GM12892 (cell line): ENCODE measurements at regions not wholly inside any gene's neighbourhood (a gene's known extent, or its start where the extent isn't known, plus 50 kb on each side); places are given as distances from the start of the nearest gene placed in this dataset.

Experiments
- DNase-seq: peaks from one replicate; pipeline ENCODE4 v3.0.0; 2011; ENCODE audit not compliant: insufficient read length
- FAIRE-seq: peaks from 2 replicates; lab custom pipeline; 2011; peaks lifted over from hg19 to GRCh38; lab: Jason Lieb, UNC
- POLR2A ChIP-seq: IDR thresholded peaks from 2 replicates; pipeline ENCODE4 v1.6.1; 2011; ENCODE audit warnings: low read depth, low read length, control low read depth
- POLR2AphosphoS5 ChIP-seq: IDR thresholded peaks from 2 replicates; pipeline ENCODE4 v1.6.1; 2011; ENCODE audit warnings: low read depth, low read length, control low read depth
- TAF1 ChIP-seq: IDR thresholded peaks from 2 replicates; pipeline ENCODE4 v1.6.1; 2011; ENCODE audit warnings: low read depth, mild to moderate bottlenecking, control low read depth, low read length, borderline replicate concordance

DNA sequence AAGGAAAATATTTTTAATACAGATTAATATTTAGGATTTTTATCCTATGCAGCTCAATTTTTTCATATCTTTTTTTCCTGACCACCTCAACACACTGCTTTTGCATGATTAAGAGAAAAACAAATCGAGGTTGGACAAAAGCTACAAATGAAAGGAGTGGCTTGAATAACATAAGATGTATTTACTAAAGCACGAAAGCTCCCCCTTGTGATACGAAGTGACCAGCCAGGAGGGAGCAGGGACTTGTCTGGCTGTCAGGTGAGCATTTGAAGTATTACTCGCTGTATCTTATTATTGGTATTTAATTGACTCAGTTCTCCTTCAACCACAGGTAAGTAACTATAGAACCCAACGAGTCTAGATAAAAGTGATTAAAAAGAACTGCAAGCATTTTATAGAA lies 265.2 kb upstream of the PHF14 start:
- TF ChIP-seq POLR2AphosphoS5: no peak
- no peak for TF ChIP-seq TAF1
- no peak for TF ChIP-seq POLR2A
- DNase-seq: no peak
- FAIRE-seq: no peak

DNA sequence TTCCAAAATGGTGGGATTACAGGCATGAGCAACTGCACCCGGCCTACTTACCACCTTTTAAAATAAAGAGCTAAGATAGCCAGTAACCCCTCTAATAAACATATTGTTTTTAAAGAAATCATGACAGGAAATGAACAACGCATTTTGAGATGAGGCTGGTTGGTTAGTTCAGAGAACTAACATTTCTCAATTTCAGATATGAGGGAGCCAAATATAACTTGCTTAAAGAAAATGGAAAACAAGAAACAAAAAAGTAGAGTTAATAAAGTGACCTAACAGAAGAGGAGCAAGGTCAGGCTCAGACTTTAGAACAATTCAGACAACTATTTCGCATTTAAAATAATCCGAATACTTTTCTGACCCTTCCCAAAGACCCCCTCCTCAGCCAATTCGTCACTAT lies 254.9 kb upstream of the PHF14 start:
- no peak for FAIRE-seq
- DNase-seq: no peak
- no peak for TF ChIP-seq TAF1
- TF ChIP-seq POLR2AphosphoS5: no peak
- TF ChIP-seq POLR2A: no peak

DNA sequence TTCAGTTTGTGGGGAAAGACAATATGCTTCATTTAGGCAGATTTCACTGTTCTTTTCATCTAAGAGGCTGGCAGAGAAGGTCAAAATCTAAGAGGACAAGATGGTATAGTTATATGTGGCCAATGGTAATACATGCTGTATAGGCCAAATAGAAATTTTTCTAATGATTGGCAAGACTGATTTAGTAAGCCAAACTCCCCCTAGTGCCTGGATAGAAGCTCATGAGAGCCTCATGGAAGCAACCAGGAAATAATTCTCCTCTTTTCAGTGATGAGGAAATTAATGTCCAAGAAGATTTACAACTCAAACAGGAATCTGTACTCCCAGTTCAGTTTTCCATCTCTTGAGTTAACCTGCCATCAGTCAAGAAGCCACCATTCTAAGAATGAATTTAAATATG lies 253.6 kb upstream of the PHF14 start:
- DNase-seq: no peak
- no peak for FAIRE-seq
- no peak for TF ChIP-seq POLR2AphosphoS5
- no peak for TF ChIP-seq POLR2A
- no peak for TF ChIP-seq TAF1

DNA sequence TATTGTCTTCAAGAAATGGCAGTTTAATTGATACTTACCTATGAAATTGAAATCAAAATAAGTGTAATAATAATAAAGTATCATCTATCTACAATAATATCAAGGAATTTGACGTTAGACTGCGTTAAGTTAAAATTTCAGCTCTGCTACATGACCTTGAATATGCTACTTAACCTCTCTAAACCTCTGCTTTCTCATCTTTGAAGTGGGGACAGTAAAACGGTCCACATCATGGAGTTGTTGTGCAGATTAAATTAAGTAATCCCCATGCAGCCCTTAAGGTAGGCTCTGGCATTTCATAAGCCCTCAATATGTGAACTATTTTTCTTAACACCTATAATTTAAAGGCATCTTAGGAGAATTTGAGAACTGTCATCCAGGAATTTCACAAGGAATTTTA lies 252.4 kb upstream of the PHF14 start:
- no peak for TF ChIP-seq POLR2AphosphoS5
- TF ChIP-seq POLR2A: no peak
- no peak for TF ChIP-seq TAF1
- FAIRE-seq: no peak
- DNase-seq: no peak

DNA sequence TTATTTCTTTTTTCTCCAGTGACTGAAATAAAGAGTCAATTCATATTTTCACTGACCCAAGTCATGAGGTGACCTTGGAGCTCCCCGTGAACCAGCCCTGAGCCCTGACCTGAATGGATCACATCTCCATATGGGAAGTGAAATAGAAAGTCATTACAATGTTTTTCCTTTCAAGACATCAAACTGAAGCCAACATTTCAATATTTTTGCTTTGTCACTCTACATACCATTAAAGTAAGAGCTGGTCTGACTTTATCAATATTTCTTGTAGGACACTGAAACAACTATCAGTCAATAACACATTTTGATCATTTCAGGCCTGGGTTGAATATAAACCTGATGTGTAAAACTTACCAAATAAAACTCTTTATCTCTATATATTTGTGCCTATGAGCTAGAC lies 249.8 kb upstream of the PHF14 start:
- FAIRE-seq (no peak), DNase-seq (no peak)
- TF ChIP-seq POLR2AphosphoS5 (no peak), TAF1 (no peak), POLR2A (no peak)

DNA sequence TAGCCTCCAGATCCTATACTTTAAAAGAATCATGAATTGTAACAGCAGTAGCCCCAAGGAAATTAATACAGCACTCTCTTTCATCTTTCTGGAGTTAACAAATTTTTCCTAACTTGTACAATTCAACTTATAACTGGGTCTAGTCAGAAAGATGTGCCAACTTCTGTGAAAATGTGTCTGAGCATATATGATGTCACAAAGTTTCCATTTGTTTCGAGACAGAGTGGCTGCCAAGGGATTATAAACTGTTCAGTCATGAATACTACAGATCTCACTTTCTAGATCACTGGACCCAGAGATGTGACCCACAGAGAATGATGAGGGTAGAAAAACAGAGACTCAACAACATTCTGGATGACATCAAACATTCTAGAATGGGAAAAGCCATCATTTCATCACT lies 249.2 kb upstream of the PHF14 start:
- FAIRE-seq (no peak), DNase-seq (no peak)
- no peak for TF ChIP-seq TAF1
- TF ChIP-seq POLR2AphosphoS5: no peak
- no peak for TF ChIP-seq POLR2A

DNA sequence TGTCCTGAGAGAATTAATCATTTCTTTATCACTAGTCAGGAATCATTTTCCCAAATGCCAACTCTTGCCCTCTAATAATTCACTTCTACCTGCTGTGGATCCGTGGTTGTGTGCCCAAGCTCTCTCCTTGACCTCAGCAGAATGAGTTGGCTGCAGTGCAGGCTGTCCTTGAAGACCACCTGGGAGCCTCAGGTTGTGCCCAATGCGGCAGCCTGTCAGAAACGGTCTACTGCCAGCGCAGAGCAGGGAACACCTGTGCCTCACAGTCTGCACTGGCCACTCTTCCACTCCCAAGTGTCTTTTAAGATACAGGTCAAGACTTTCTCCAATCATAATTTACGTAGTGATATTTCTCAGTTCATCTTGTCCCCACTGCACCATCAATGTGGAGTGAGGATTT lies 246.0 kb upstream of the PHF14 start:
- DNase-seq (no peak), FAIRE-seq (no peak)
- no peak for TF ChIP-seq TAF1
- TF ChIP-seq POLR2AphosphoS5: no peak
- no peak for TF ChIP-seq POLR2A

DNA sequence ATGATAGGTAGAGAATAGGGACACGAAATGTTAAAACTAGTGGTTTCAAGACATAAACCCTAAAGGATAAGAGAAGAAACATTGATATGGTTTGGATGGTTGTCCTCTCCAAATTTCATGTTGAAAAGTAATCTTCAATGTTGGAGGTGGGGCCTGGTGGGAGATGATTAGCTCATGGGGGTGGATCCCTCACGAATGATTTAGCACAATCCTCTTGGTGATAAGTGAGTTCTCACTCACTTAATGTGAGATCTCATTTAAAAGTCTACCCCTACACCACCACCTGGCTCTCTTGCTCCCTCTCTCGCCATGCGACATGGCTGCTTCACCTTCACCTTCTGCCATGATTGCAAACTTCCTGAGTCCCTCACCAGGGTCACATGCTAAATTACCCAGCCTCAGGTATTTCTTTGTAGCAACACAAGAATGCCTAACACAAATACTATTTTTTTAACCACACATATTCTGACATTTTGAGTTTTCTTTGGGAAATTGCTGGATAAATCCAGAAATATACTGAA lies 242.4 kb upstream of the PHF14 start:
- TF ChIP-seq POLR2A (no peak), TAF1 (no peak), POLR2AphosphoS5 (no peak)
- no peak for FAIRE-seq
- no peak for DNase-seq

DNA sequence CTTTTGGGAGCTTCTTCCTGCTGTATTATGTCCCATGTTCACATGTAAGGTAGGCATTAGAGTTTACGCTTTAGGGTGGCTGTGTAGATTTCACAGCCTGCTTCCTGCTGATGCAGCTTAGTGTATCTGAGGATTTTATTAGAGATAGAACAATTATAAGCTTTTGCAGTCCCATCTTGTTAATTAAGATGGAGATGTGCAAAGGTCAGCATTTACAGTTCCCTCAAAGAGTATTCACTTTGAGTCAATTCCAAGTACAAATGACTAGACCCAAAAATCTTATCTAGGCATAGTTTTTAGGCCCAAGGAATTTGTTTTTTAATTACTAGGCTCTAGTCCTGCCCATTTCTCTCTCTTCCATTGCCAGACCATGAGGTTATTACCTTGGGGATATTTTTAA lies 239.9 kb upstream of the PHF14 start:
- no peak for DNase-seq
- FAIRE-seq: no peak
- TF ChIP-seq POLR2A: no peak
- no peak for TF ChIP-seq POLR2AphosphoS5
- TF ChIP-seq TAF1: no peak

DNA sequence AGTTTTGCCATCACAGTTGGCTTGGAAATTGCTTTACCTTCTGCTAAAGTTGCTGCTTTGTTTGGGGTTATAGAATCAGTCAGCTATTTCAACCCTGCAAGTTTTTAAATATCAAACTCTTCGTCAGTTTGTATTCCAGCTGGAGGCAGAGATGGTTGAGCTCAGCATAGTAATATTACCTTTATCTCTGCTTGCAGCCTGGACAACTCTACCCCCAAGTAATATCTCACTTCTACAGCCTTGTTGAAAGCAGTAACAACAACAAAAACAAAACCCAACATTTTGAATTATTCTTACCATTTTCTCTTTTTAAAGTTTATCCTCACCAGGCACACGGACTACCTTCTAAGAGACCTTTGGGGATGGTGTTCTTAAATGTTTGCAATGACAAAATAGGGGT lies 239.1 kb upstream of the PHF14 start:
- DNase-seq: no peak
- FAIRE-seq: no peak
- TF ChIP-seq TAF1 (no peak), POLR2AphosphoS5 (no peak), POLR2A (no peak)

DNA sequence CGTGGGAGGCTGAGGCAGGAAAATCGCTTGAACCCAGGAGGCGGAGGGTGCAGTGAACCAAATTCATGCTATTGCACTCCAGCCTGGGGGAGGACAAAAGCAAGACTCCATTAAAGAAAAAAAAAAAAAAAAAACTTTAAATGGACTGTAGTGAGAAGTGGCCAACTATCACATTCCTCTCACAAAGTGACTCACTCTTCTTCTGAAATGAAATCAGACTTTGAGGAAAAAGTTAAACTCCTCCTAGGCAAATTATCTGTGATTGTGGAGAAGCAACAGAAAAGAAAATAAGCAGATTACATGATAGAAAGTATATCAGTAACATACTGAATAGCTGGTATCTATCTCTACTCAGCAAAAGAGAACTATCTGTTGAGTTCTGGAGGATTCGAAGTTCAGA lies 234.3 kb upstream of the PHF14 start:
- TF ChIP-seq TAF1 (no peak), POLR2AphosphoS5 (no peak), POLR2A (no peak)
- DNase-seq (no peak), FAIRE-seq (no peak)

DNA sequence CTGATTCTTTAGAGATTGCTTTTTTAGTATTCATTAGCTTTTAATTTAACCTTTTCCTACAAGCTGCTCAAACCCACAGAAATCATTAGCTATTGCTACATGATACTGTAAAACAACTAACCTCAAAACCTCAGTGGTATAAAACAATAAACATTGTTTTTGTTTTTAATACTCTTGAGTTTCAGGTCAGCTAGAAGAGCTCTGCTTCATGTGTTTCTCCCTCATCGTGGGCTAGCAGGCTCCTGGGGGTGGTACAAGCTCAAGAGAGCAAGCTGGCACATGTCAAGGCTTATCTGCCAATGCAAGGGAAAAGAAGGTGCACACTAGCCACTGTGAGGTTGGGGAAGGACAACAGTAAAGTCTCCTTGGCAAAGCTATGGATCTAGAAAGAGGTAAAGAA lies 232.9 kb upstream of the PHF14 start:
- DNase-seq (no peak), FAIRE-seq (no peak)
- TF ChIP-seq POLR2A (no peak), TAF1 (no peak), POLR2AphosphoS5 (no peak)

DNA sequence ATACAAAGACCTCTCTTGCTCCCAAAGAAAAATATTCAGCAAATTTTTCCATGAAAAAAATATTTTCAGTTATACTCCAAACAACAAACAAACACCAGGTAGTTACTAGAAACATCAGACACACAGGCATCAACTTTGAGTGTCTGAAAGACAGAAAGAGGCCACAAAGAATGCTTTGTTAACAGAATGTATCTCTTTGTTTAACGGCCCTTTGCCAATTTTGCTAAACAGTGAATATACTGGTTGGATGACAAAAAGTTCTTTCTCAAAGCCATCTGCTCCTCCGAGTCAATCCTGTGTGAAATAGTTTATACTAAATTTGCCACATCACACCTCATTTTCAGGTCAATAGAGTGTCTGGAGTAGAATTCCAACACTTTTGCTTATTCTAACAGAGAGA lies 216.7 kb upstream of the PHF14 start:
- DNase-seq (no peak), FAIRE-seq (no peak)
- TF ChIP-seq POLR2AphosphoS5 (no peak), POLR2A (no peak), TAF1 (no peak)

DNA sequence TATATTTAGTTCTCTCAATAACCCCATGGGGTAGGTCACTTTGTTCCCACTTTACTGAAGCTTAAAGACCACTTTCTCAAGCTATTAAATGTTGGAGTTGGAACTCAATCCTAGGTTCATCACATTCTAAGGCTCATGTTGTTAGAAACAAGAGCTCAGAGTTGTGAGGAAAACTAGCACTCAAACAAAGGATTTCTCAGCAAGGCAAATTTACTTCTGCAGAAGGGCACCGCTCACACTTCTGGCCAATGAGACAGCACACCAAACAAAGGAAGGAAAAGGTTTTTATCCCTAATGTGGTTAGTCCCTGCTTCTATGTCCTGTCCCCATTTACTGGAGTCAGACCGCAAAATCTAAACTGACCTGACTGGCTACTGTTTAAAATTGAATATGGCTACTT lies 214.6 kb upstream of the PHF14 start:
- TF ChIP-seq POLR2AphosphoS5: no peak
- TF ChIP-seq TAF1: no peak
- TF ChIP-seq POLR2A: no peak
- DNase-seq (no peak), FAIRE-seq (no peak)
